HG03280 (cell line): ENCODE measurements at regions not wholly inside any gene's neighbourhood (a gene's known extent, or its start where the extent isn't known, plus 50 kb on each side); places are given as distances from the start of the nearest gene placed in this dataset.

Source experiments
- ATAC-seq: cut with Tn5 transposase; IDR thresholded peaks from one replicate; pipeline ENCODE4 v1.9.1; 2021; ENCODE audit warnings: mild to moderate bottlenecking, moderate library complexity; ENCODE audit not compliant: unreplicated experiment

GRCh38 chr1:221900678-221901077, 158.8 kb upstream of the DUSP10 start:
- ATAC-seq, result no peak

- no peak for ATAC-seq
Measured at GRCh38 chr1:221897321-221897721, 155.4 kb upstream of the DUSP10 start.

GRCh38 chr1:221892301-221892830, 150.5 kb upstream of the DUSP10 start:
- ATAC-seq, result no peak

- ATAC-seq, result no peak
Measured at GRCh38 chr1:221891708-221892107, 149.8 kb upstream of the DUSP10 start.

DNA sequence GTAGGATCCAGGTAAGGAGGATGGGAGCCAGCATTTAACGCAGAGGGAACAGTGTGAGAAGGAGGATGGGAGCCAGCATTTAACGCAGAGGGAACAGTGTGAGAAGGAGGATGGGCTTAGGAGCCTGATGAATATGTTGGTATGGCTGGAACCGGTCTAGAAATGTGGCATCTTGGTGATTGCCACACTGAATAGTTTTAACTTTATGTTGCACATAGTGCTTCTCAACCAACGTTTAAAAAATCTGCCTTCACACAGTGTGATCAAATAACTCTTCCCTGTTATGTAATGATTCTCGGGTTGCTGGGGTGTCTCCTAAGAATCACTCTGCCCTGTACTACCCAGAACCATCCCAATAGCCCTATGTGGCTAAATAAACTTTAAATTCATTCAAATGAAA, 146.9 kb upstream of the DUSP10 start:
- no peak for ATAC-seq

GRCh38 chr1:221888218-221888617, 146.3 kb upstream of the DUSP10 start:
- ATAC-seq, result no peak

- no peak for ATAC-seq
Measured at GRCh38 chr1:221887758-221888157, 145.9 kb upstream of the DUSP10 start.

DNA sequence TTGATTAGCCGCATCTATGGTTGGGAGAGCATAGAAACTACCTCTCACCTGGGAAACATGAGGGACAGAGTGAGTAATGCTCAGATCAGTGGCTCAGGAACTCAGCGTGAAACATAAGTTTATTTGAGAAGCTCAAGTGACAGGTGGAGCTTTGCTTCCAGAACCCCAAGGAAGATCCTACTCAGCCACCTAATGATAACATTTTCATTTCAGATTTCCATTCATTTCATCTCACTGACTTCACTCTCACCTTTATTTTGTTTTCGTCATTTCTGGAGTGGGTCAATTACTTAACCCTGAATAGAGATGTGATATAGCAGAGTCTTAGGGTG, 145.5 kb upstream of the DUSP10 start:
- ATAC-seq, result no peak

- no peak for ATAC-seq
Measured at GRCh38 chr1:221886743-221887414, 145.0 kb upstream of the DUSP10 start.

- no peak for ATAC-seq
Measured at GRCh38 chr1:221886311-221886710, 144.4 kb upstream of the DUSP10 start.

DNA sequence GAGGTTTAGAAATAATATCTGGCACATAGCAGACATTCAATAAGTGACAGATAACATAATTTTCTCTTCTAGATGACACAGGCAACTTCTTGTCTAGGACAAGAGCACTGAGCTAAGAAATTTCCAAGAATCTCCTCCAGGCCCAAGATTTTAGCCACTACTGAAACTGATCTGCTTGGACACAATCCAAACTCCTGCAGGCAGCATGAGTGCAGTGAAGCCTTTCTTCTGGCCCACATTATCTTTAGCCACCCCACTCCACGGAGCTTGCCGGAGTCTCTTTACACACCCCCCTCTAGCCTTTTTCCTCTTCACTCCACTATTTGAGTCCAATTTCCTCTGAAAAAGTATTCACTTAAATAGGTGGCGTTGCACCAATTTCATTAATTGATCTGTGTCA, 142.9 kb upstream of the DUSP10 start:
- no peak for ATAC-seq

DNA sequence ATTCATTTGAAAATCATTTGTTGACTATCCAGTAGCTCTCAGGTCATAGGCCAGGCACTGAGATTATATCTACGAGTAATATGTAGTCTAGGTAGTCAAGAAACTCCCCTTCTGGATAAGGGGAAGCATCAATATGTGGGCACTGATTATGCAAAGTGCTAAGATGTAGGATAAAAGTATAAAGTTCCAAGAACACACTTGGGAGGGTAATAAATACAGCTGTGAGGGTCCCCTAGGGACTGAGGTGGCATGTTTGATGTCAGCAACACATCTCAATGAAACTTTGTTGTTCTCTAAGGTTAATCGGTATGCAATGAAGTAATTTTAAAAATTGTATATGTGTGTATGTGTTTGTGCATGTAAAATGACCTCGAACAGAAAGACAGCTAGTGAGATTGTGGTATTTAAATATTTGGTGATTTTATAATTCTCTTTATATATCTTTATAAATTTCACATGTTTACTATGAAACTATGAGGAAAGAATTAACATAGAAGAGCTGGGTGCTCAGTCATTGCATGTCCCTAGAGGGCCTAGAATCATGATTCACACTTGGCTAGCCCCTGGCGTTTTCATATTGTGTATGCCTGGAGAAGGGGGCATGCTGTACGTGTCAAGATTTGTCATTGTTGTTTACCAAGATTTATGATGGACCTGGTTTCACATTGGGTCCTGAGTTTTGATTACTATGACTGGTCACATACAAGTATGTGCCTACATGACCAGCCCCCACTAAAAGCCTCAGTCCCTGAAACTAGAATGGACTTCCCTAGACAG, 140.1 kb upstream of the DUSP10 start:
- ATAC-seq, result no peak

DNA sequence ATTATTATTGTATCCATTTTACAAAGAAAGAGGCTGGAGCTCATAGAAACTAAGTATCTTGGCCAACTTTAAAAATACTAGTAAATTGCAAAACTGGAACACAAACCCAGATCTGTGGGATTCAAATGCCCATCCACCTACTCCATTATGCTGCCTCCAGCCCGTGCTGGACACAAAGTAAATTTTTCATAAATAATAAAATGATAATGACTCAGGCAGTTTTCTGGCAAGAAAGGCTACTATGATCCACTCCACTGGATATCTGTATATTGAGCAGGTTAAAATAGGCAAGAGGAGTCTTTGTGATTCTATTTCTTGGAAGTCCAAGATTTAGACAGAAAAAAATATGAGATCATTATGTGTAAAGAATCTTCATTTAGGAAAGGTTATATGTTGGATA, 138.3 kb upstream of the DUSP10 start:
- no peak for ATAC-seq

DNA sequence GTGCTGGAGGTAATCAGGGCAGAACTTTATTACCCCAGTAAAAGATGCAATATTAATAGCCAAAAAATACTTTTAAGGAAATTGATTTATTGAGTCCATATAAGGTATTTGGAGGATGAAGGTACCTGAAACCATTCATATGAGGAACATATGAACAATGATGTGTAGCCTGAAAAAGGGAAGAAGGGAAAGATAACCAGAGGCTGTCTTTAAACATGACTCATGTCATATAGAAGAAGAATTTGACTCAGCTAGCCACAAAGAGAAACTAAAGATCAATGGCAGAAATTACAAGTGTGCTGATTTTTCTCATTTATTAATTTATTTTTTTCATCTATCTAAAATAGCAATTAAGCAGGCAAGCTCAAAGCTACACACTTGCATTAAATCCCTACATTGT, 136.2 kb upstream of the DUSP10 start:
- ATAC-seq, result peak; percentile 63

- ATAC-seq, result no peak
Measured at GRCh38 chr1:221877311-221877710, 135.4 kb upstream of the DUSP10 start.

DNA sequence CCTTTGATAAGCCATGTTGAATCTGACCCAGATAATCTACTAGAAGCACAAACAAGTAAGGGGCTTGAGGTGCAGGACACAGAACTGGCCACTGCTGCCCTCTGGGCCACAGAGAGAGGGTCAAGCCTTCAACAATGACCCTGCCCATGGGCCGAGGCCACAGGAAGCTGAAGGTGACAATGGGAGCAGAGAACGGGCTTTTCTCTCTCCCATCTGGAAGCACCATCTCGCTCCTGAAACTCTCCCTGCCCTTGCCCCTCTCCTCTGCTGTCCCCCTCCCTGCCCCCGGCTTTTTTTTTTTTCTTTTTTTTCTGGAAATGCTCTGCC, 133.1 kb upstream of the DUSP10 start:
- ATAC-seq, result no peak

DNA sequence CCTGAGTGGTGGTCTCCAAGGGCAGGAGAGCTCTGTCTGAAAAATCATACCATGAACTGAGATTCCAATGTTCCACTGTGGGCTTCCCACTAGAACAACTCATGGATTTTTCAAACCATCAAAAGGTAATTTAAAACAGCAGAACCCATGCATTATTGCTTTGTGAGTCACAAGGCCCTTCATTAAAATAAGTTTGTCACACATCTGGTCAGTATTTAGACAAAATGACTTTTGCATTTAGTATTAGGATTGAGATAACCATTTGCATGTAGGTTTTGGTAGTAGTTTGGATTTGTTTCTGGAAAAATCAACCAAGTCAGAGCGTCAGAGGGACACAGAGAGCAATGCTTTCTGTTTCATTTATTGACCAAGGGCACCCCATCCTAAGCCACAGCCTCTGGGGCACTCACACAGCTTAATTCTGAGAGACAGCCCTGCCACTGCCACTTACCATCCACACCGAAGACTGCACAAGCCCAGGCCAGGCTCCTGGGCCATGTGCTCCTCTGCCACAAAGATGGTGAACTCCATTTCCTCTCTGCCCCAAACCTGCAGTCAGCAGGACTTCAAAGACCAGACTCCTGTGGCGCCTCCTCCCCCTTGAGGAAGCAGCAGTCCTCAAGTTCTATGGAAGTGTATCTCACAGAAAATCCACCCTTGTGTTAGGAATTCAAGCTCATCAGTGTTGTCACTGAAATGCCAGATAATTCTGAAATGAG, 132.6 kb upstream of the DUSP10 start:
- ATAC-seq, result no peak

GRCh38 chr1:221873673-221874072, 131.8 kb upstream of the DUSP10 start:
- ATAC-seq, result no peak

GRCh38 chr1:221871056-221871455, 129.2 kb upstream of the DUSP10 start:
- no peak for ATAC-seq

DNA sequence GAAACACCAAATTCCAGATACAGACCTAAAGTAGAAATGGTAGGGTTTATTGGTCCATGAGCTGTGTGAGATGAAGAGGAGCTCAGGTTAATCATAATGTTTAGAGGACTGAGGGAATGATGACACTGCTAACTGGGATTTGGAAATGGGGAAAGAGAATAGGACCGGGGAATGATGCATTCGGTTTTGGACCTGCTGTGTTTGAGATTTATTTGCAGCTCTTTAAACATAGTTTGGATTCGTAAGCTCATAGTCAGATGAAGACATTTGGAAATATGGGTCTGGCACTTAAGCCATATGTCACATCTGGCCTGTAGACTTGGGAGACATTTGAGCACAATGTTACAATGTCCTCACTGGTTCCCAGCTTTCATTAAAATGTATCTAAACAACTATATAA, 127.9 kb upstream of the DUSP10 start:
- no peak for ATAC-seq

GRCh38 chr1:221868593-221869303, 126.9 kb upstream of the DUSP10 start:
- no peak for ATAC-seq
